Tibial nerve (tissue), 4 donors: ENCODE measurements at regions not wholly inside any gene's neighbourhood (a gene's known extent, or its start where the extent isn't known, plus 50 kb on each side); places are given as distances from the start of the nearest gene placed in this dataset.

Experiments used
- EP300 ChIP-seq, 2 donors: sonication (generic); formaldehyde crosslinking; IDR thresholded peaks; one replicate each; pipeline ENCODE4 v1.6.1; 2017; ENCODE audit warnings: antibody characterized with exemption in 2 of 2, mild to moderate bottlenecking in 1 of 2
- POLR2A ChIP-seq, 2 donors: fragments of 450-650 bp; IDR thresholded peaks; one replicate each; pipeline ENCODE4 v1.6.1; 2017; ENCODE audit warnings: antibody characterized with exemption in 2 of 2, mild to moderate bottlenecking in 2 of 2, moderate library complexity in 2 of 2
- TF ChIP-seq, protein P1 (sequence below), 5 experiments: fragments of 200-600 bp in 3 of 5; fragments of 450-650 bp in 2 of 5; sonication (generic) in 3 of 5; IDR thresholded peaks; one replicate each; pipeline ENCODE4 v1.5.1; 2016 to 2019; ENCODE audit warnings: antibody characterized with exemption in 5 of 5, mild to moderate bottlenecking in 3 of 5, moderate library complexity in 2 of 5

DNA sequence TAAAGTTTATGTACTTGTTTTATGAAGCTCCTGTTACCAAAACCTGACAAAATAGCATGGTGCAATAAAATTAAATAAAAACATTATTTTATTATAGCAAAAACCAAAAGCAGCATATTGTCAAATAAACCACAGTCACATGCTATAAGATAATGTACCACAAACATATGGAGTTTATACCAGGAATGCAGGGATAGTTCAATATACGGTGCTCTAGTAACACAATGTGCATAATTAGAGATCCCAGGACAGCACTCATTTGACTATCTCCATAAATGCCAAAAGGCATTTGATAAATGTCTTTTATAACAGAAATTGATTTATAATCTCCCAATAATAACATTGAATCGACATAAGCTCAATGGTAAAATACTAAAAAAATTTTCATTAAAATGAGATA lies 402.0 kb downstream of the RND3 start:
- TF ChIP-seq, protein P1, sequence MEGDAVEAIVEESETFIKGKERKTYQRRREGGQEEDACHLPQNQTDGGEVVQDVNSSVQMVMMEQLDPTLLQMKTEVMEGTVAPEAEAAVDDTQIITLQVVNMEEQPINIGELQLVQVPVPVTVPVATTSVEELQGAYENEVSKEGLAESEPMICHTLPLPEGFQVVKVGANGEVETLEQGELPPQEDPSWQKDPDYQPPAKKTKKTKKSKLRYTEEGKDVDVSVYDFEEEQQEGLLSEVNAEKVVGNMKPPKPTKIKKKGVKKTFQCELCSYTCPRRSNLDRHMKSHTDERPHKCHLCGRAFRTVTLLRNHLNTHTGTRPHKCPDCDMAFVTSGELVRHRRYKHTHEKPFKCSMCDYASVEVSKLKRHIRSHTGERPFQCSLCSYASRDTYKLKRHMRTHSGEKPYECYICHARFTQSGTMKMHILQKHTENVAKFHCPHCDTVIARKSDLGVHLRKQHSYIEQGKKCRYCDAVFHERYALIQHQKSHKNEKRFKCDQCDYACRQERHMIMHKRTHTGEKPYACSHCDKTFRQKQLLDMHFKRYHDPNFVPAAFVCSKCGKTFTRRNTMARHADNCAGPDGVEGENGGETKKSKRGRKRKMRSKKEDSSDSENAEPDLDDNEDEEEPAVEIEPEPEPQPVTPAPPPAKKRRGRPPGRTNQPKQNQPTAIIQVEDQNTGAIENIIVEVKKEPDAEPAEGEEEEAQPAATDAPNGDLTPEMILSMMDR (IDR thresholded peaks at IDR 0.05): no peak
- TF ChIP-seq POLR2A (IDR thresholded peaks at IDR 0.05) (no peak), EP300 (IDR thresholded peaks at IDR 0.05) (no peak)
